GM12892 (cell line): ENCODE measurements at regions not wholly inside any gene's neighbourhood (a gene's known extent, or its start where the extent isn't known, plus 50 kb on each side); places are given as distances from the start of the nearest gene placed in this dataset.
"Not testable (repeated sequence)": the region's sequence is repeated elsewhere in the genome, so short reads cannot be mapped to it uniquely, and the experiment has no call there.

Experiments used
- DNase-seq: peaks from one replicate; pipeline ENCODE4 v3.0.0; 2011; ENCODE audit not compliant: insufficient read length
- FAIRE-seq: peaks from 2 replicates; lab custom pipeline; 2011; peaks lifted over from hg19 to GRCh38; lab: Jason Lieb, UNC
- POLR2A ChIP-seq: IDR thresholded peaks from 2 replicates; pipeline ENCODE4 v1.6.1; 2011; ENCODE audit warnings: low read depth, low read length, control low read depth
- POLR2AphosphoS5 ChIP-seq: IDR thresholded peaks from 2 replicates; pipeline ENCODE4 v1.6.1; 2011; ENCODE audit warnings: low read depth, low read length, control low read depth
- TAF1 ChIP-seq: IDR thresholded peaks from 2 replicates; pipeline ENCODE4 v1.6.1; 2011; ENCODE audit warnings: low read depth, mild to moderate bottlenecking, control low read depth, low read length, borderline replicate concordance

DNA sequence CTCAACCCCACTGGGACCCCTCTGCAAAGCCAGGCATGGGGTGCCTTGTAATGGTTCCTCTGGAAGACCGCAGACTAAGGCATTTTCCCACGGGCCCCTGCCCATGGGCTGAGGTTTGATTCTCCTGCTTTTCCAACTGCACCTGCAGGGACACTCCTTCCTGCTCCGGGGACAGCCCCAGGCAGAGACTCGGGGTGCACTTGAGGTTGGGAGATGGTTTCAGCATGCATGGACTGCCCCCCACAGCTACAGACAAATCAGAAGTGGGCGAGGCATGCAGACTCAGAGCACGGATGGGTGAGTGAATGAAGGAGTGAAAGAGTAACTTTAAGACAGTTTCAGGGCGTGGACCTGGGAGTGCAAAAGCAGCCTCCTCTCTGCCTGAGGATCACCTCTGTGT lies 87.9 kb upstream of the RPL38 start:
- TF ChIP-seq POLR2AphosphoS5: no peak
- no peak for TF ChIP-seq TAF1
- TF ChIP-seq POLR2A: no peak
- no peak for FAIRE-seq
- DNase-seq: no peak

DNA sequence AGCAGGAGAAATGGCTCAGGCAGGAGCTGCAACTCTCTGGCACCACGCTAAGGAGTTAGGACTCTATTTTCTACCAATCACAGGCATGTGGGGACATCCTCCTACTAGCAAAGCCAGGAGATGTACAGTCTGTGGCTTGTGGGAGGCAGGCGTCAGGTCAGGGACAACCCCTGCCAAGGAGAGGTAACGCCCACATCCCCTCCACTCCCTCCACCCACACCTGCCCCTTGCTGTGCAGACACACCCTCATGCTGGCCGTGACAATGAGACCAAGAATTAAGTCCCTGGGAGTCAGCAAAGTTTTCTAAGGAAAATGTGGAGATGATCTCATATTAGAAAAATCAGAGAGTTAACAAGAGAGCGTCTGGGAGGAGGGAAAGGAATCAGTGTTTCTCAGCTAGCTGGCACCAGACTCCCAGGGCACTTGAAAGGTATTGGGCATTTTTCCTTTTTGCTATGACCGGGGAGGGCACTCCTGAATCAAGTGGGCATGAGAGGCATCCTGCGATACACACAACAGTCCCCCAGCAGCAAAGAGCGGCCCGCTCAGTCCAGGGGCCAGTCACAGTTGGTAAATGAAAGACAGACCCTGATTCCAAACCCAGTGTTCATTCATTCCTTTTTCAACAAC lies 87.3 kb upstream of the RPL38 start:
- TF ChIP-seq TAF1 (no peak), POLR2A (no peak), POLR2AphosphoS5 (no peak)
- DNase-seq (no peak), FAIRE-seq (no peak)

DNA sequence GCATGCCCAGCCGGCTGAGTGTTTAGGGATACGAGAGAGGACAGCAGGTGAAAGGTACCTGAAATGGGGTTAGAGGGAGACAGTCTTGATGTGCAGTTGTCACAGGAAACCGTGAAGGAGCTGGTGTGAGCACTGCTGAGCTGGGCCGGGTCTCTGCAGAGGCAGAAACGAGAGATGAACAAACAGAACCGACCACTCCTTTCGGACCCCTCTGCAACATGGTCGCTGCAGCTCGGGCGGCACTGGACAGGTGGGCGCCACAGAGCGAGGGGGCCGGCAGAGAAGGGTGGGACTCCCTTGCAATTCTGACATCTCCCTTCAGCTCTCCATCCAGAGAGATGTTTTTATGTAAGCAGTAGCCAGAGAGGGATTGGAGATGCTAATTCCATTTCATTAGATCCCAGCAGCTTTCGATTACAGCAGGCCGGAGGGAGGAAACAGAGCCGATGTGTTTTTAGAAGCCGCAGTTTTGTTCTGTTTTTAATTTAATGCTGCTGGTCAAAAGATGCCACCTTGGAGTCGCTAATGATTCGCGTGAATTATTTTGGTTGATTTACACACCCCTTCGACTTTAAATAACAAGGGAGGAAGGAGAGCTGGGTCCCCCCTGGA lies 86.3 kb upstream of the RPL38 start:
- no peak for DNase-seq
- TF ChIP-seq POLR2A (no peak), TAF1 (no peak), POLR2AphosphoS5 (no peak)
- no peak for FAIRE-seq

DNA sequence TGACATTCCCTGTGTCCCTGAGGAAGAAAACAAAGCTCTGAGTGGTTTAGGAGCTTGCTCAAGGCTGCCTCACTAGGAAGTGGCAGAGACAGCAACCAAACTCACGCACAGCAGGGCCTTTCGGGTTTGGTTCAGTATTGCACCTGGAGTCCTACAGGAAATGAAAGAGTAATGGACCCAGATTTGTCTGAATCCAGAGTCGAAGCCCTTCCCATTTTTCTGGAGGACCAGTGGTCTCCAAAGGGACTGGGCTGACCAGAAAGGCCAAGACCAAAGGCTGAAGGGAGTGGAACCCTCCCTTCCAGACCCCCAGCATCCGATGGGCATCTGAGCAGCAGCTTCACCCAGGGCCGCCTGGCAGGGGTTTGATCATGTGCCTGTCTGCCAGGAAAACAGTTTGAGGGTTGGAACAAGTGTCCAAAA lies 85.5 kb upstream of the RPL38 start:
- FAIRE-seq: no peak
- TF ChIP-seq POLR2AphosphoS5 (no peak), POLR2A (no peak)
- DNase-seq: no peak

DNA sequence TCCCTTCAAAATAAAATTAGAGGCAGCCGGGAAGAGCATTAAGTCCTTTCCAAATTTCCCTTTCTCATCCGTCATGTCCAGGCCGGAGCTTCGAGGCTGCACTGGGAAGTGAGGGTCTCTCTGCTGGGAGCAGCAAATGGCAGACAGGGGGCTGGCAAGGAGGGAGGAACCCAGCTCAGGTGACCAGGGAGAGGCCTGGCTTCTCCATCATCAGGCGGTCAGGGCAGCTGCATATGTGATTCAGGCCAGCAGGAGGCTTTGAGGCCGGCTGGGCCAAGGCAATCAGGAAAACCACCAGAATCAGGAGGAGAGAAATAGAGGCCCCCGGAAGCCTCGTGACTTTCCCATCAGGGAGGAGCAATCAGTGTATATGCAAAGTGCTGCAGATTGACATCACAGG lies 85.0 kb upstream of the RPL38 start:
- FAIRE-seq: no peak
- no peak for DNase-seq
- no peak for TF ChIP-seq POLR2AphosphoS5

DNA sequence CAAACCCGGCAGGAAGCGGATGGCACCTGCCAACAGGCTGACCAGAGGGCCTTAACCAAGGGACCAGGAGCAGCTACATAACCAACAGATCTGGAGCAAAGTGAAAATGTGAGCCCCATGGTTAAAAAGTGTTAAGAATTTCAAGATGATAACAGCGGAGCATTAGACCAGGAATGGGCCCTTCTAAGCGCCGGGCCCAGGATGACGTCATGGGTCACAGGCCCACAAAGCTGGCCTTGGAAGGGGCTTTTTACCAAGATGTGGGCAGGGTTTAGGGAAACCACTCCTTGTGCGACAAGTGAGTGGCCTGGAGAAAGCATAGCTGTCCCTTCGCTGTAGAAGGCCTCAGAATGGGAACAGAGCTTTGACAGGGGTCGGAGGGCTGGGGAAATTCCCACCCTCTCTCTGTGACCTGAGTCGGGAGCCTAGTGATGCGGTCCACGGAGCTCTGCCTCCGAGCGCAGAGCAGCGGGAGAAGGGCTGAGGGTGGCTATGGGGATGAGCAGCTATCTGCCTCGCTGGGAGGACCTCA lies 84.4 kb upstream of the RPL38 start:
- FAIRE-seq (no peak), DNase-seq (no peak)
- TF ChIP-seq TAF1: no peak
- TF ChIP-seq POLR2AphosphoS5: no peak
- TF ChIP-seq POLR2A: no peak

DNA sequence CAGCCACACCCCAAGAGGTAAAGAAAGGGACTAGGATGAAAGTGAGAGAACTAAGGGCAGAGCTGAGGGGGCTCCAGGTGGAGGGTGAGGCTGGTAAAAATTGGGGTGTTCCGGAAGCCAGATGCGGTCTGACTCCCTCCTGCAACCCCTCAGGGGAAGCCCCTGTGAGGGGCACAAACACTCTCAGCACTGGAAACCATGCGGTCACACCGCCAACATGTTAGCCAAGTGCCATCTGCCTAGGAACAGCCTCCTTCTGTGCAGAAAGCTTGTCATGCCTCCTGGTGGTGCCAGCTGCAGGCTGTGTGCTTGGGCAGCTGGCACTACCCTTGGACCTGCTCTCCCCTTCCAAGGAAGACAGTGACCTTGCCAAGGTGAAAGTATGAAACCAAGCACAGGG lies 83.5 kb upstream of the RPL38 start:
- no peak for TF ChIP-seq TAF1
- FAIRE-seq (no peak), DNase-seq (no peak)

DNA sequence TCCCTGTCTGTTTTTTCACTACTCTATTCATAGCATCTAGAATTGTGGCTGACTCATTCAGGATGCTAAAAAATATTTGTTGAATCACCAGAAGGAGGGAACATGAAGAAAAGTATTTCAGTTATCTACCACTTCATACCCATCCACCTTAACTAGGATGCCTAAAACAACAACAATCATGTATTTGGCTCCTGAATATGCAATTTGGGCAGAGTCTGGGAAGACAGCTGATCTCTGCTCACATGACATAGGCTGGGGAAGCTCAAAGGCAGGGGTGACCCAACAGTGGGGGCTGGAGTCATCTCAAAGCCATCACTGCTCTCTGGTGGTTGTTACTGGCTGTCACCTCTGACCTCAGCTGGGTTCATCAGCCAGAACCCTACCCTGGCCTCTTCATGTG lies 80.1 kb upstream of the RPL38 start:
- FAIRE-seq: no peak
- TF ChIP-seq TAF1 (no peak), POLR2AphosphoS5 (no peak), POLR2A (no peak)
- no peak for DNase-seq

DNA sequence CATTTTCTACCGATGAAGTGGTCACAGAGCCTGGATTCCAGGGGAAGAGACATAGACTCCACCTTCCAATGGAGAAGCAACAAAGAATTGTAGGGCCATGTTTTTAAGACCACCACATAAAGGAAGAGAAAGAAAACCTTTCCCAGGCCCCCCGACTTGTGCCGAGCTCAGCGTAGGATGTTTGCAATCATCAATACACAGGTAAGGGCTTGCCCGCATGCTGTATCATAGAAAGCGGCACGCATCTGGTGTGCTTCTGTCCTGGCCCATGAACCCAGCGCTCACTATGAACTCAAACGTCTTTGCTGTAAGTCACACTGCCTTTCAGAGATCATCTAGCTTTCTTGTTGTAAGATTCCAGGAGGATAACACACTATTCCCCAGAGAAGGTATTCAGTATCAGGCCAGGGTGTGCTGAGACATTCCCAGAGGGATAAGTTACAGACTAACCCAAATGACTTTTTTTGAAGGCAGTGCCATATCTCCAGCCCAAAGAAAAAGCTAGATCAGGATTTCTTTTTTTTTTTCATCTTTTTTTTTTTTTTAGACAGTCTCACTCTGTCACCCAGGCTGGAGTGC lies 79.5 kb upstream of the RPL38 start:
- TF ChIP-seq POLR2A (no peak), POLR2AphosphoS5 (no peak), TAF1 (no peak)
- FAIRE-seq (no peak), DNase-seq (no peak)

DNA sequence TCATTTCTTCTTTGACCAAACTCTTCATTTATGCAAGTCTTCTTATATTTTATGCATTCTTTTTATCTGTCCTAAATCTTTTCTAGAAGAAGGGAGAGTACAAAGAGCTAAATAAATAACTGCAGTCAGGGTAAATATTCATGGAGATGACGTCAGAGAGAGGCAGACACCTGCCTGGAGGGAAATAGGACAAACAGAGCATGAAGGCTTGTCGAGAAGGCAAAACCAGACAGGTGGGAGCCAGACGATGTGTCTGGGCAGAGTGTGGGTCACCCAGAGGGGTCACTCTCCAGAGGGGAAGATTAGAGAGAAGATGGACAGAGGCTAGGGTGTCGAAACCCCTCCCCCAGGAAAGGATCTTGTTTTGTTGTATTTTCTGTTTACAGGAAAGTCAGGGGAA lies 78.3 kb upstream of the RPL38 start:
- no peak for TF ChIP-seq TAF1
- no peak for TF ChIP-seq POLR2A
- TF ChIP-seq POLR2AphosphoS5: no peak
- no peak for DNase-seq
- FAIRE-seq: no peak

DNA sequence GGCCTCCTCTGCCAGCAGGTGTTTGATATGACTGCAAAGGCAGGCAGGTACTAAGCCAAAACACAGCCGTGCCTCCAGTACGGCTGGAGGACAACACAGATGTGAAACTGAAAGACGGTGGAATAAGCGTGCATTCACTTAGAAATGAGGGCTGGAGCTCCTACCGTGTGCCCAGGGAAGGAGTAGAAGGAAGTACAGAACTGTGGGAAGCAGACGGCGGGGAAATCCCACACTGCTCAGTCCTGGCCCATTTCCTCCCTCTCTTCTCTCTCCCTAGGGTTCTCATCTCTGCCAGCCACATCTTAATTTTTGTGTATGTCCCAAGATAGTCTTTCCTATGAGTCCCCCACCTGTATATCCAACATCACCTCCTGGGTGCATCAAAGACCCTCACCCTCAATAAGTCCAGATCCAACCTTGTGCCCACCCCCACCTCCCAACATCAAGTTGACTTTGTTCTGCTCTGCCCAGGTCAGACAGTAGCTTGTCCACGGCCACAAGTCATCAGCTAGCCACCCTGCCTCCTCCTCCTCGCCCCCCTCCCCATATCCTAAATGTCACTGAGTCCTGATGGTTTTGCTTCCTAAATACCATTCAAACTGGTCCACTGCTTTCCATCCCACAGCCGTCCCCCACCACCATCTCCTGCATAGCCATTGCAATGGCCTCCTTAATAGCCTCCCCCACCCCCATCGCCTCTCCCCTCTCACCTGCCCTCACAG lies 77.1 kb upstream of the RPL38 start:
- TF ChIP-seq POLR2A: no peak
- TF ChIP-seq TAF1: no peak
- no peak for DNase-seq
- no peak for FAIRE-seq

DNA sequence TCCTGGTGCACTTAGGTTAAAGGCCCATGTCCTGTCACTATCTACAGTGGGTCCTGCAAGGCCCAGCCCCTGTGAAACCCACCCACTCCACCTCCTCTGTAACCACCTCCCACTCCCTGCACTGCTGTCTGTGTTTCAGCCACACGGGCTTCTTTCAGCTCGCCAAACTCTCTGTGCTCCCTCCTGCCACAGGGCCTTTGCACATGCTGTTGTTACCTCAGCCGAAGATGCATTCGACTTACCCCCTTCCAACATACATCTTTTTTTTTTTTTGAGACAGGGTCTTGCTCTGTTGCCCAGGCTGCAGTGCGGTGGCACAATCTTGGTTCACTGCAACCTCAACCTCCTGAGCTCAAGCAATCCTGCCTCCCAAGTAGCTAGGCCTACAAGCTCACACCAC lies 76.5 kb upstream of the RPL38 start:
- no peak for DNase-seq
- TF ChIP-seq TAF1 (no peak), POLR2AphosphoS5 (no peak), POLR2A (no peak)
- no peak for FAIRE-seq

DNA sequence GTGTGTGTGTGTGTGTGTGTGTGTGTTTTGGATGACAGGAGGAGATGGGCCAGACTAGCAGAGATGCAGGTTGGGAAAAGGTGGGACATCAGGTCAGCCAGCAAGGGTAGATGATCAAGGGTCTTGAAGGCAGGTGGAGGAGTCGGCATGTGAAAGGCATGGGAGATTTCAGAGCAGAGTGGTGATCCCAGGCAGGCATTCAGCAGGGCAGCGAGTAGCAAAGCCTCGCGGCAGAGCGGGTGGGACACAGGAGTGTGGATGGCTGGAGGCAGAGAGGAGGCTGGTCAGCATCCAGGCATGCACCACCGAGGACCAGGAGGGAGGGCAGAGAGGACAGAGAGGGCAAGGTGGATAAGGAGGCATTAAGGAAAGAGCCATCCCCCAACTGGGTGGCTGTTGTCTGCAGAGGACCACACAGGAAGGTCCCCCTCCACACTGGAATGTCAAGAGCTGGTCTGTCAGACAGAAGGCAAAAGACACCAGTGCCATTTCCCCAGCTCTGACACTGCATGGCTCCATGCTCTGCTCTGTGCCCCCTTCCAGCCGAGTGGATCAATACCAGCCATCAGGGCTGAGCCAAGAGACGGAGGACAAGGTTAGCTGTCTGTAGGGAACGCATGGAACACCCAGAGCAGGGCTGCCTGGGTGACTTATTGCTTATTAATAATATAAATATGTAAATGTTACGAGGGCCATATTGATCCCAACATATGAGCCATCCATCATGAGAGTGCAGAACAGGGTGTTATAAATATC lies 74.8 kb upstream of the RPL38 start:
- TF ChIP-seq POLR2AphosphoS5 (no peak), TAF1 (no peak), POLR2A (no peak)

DNA sequence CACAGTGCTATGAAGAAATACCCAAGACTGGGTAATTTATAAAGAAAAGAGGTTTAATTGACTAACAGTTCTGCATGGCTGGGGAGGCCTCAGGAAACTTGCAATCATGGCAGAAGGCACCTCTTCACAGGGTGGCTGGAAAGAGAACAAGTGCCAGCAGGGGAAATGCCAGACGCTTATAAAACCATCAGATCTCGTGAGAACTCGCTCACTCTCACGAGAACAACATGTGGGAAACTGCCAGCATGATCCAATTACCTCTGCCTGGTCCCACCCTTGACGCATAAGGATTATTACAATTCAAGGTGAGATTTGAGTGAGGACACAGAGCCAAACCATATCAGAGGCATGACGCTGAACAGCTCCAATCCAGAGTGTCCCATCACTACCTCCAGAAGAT lies 73.7 kb upstream of the RPL38 start:
- not testable (repeated sequence) for DNase-seq, FAIRE-seq

More for the DNA sequence above, 74.8 kb upstream of the RPL38 start:
- FAIRE-seq (no peak), DNase-seq (no peak)
